ENCODE measurements at regions not wholly inside any gene's neighbourhood (a gene's known extent, or its start where the extent isn't known, plus 50 kb on each side); places are given as distances from the start of the nearest gene placed in this dataset.

GRCh38 chr6:8213995-8214394 lies 111.6 kb upstream of the EEF1E1 start:
- no peaks in the 10 kb centered on the region for H3K4me1 ChIP-seq
- no peak for DNase-seq
- H3K27me3 ChIP-seq, result no peaks in the 10 kb centered on the region
- H3K9me3 ChIP-seq, result no peaks in the 10 kb centered on the region
- intact Hi-C loops (cut with DNase I; ENCODE audit: low total_unique reads), result no loop called here
- no peaks in the 10 kb centered on the region for H3K36me3 ChIP-seq
- no peak overlapping the region for H3K27ac ChIP-seq
- no peak overlapping the region for H3K4me3 ChIP-seq
- TF ChIP-seq, protein P1, sequence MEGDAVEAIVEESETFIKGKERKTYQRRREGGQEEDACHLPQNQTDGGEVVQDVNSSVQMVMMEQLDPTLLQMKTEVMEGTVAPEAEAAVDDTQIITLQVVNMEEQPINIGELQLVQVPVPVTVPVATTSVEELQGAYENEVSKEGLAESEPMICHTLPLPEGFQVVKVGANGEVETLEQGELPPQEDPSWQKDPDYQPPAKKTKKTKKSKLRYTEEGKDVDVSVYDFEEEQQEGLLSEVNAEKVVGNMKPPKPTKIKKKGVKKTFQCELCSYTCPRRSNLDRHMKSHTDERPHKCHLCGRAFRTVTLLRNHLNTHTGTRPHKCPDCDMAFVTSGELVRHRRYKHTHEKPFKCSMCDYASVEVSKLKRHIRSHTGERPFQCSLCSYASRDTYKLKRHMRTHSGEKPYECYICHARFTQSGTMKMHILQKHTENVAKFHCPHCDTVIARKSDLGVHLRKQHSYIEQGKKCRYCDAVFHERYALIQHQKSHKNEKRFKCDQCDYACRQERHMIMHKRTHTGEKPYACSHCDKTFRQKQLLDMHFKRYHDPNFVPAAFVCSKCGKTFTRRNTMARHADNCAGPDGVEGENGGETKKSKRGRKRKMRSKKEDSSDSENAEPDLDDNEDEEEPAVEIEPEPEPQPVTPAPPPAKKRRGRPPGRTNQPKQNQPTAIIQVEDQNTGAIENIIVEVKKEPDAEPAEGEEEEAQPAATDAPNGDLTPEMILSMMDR (IDR thresholded peaks at IDR 0.05), result no peak
- no peak for TF ChIP-seq POLR2A (IDR thresholded peaks at IDR 0.05)

GRCh38 chr6:8212720-8213434 lies 110.5 kb upstream of the EEF1E1 start:
- no peaks in the 10 kb centered on the region for H3K36me3 ChIP-seq
- no peak for TF ChIP-seq POLR2A (IDR thresholded peaks at IDR 0.05)
- TF ChIP-seq, protein P1 (IDR thresholded peaks at IDR 0.05), result no peak
- H3K27me3 ChIP-seq, result no peaks in the 10 kb centered on the region
- no peak overlapping the region for H3K27ac ChIP-seq
- no peak overlapping the region for H3K4me3 ChIP-seq
- H3K4me1 ChIP-seq, result no peaks in the 10 kb centered on the region
- no peaks in the 10 kb centered on the region for H3K9me3 ChIP-seq
- no peak for DNase-seq
- intact Hi-C loops (cut with DNase I; ENCODE audit: low total_unique reads), result no loop called here

DNA sequence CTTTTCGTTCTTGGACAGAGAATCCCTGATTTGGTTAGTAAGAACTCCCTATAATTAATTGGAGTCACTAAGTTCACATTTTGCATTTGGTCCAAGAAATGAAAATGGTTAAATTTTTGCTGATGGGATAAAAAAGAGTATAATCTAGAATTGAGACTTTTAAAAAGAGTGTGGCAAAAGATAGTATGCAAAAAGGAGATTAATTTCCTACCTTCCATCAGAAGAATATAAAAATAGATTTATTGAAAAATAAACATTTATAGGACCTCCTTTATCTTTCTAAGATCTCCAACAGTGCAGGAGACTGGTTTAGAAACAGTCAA lies 105.5 kb upstream of the EEF1E1 start:
- no peaks in the 10 kb centered on the region for H3K4me1 ChIP-seq
- no peak for DNase-seq
- intact Hi-C loops (cut with DNase I; ENCODE audit: low total_unique reads), result no loop called here
- no peak overlapping the region for H3K4me3 ChIP-seq
- no peaks in the 10 kb centered on the region for H3K9me3 ChIP-seq
- no peak for TF ChIP-seq POLR2A (IDR thresholded peaks at IDR 0.05)
- TF ChIP-seq, protein P1 (IDR thresholded peaks at IDR 0.05), result no peak
- no peaks in the 10 kb centered on the region for H3K27me3 ChIP-seq
- no peaks in the 10 kb centered on the region for H3K36me3 ChIP-seq
- H3K27ac ChIP-seq, result no peak overlapping the region

DNA sequence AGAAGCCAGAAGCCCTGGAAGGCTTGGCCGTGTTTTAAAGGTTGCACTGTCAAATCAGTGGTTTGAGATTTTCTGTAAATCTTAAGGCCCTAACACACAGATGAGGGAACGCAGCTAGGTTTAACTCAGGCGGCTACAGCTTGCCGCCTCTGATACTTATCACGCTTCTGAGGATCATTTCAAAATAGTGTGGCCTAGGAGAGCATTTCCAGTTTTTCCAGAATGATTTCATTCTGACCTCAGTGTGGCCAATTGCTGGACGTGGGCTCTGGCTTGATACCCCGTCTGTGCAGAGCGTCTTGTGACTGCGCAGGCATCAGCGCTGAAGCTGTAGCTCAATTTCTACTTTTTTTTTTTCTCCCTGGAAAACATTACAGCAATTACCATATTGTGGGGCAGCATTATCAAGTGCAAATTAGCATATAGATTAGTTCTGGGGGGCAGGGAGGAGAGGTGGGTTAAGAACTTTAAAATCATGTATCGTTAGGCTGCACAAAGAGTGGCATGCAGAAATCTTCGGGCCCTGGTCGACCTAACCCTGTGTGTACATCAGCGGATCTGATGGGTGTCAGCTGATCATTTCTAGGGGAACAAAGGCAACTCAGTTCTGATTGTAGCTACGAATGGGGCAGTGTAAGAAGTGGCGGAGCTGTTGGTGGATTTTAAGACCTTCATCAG lies 105.0 kb upstream of the EEF1E1 start:
- Histone ChIP-seq H3K4me1 (no peaks in the 10 kb centered on the region), H3K9me3 (no peaks in the 10 kb centered on the region), H3K36me3 (no peaks in the 10 kb centered on the region), H3K27me3 (no peaks in the 10 kb centered on the region), H3K27ac (no peak overlapping the region), H3K4me3 (no peak overlapping the region)
- intact Hi-C loops (cut with DNase I; ENCODE audit: low total_unique reads), result no loop called here
- TF ChIP-seq, protein P1 (IDR thresholded peaks at IDR 0.05), result no peak
- TF ChIP-seq POLR2A (IDR thresholded peaks at IDR 0.05), result no peak
- DNase-seq, result no peak

- H3K36me3 ChIP-seq, result no peaks in the 10 kb centered on the region
- no peaks in the 10 kb centered on the region for H3K27me3 ChIP-seq
- H3K9me3 ChIP-seq, result no peaks in the 10 kb centered on the region
- TF ChIP-seq, protein P1 (IDR thresholded peaks at IDR 0.05), result no peak
- no peak for TF ChIP-seq POLR2A (IDR thresholded peaks at IDR 0.05)
- no peak overlapping the region for H3K27ac ChIP-seq
- H3K4me3 ChIP-seq, result no peak overlapping the region
- intact Hi-C loops (cut with DNase I; ENCODE audit: low total_unique reads), result no loop called here
- DNase-seq, result no peak
- no peaks in the 10 kb centered on the region for H3K4me1 ChIP-seq
Measured at GRCh38 chr6:8203337-8203736, 101.0 kb upstream of the EEF1E1 start.

Data from uterus (tissue), 3 donors.